ENCODE measurements at regions not wholly inside any gene's neighbourhood (a gene's known extent, or its start where the extent isn't known, plus 50 kb on each side); places are given as distances from the start of the nearest gene placed in this dataset.

DNA sequence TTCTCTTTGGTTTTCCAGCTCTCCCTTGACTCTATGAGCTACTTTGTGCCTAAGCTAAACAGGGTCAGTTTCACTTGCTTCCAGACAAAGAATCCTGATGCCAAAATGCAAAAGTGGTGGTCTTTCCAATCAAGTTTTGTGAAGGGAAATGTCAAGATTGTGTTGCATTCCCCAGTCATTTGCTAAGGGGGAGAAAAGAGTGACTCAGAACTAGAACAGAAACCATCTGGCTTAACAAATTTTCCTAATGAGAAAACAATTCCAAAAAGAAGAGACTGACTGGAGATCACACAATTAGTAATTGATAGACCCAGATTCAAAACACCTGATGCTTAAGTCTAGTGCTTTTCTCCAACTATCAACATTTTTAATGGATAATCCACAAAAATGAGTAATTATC, 235.1 kb upstream of the DIO2 start:
- DNase-seq = no peak

DNA sequence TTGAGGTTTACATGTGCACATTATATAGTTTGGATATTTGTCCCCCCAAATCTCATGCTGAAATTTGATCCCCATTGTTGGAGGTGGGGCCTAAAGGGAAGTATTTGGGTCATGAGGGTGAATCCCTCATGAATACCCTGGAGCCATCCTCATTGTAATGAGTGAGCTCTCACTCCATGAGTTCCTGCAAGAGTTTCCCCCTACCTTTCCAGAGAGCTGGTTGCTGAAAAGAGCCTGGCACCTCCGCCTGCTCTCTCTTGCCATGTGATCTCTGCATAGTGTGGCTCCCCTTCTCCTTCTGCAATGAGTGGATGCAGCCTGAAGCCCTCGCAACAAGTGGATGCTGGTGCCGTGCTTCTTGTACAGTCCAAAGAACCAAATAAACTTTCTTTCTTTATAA, 234.3 kb upstream of the DIO2 start:
- no peak for DNase-seq

GRCh38 chr14:80434574-80435321, 223.4 kb upstream of the DIO2 start:
- no peak for DNase-seq

DNA sequence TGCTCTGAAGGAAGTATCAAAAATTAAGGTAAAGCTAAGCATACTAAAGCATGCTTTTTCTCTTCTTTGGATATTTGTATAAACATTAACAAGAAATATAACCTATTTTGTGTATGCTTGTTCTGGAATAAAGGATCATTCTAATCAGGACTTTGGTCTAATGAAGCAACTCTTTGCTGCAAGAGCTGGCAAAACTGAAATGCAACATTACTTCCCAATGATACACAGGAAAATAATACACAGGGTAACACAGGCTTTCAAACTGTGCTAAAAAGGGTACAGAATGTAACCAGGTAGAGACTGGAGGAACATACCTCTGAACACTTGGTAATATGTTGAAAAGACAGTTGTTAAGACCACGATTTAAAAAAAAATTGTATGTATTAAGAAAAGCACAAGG, 222.5 kb upstream of the DIO2 start:
- DNase-seq = no peak

DNA sequence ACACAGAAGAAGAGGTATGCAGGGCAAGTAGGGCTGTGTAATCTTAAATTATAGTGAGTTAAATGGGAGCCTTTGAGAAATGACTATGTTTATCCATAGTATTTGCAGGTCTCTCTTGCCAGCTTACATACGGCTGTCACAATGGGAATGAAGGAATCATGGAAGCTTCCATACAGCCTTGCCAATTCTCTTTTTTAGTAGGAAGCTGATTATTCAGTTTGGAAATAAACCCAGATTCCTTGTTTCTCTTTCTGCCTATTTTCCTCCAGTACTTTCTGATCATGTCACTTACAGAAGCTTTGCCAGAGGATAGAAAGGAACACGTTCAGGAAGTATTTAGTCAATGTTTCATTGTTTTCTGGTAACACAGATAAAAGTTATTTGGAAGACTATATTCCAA, 217.4 kb upstream of the DIO2 start:
- no peak for DNase-seq

DNA sequence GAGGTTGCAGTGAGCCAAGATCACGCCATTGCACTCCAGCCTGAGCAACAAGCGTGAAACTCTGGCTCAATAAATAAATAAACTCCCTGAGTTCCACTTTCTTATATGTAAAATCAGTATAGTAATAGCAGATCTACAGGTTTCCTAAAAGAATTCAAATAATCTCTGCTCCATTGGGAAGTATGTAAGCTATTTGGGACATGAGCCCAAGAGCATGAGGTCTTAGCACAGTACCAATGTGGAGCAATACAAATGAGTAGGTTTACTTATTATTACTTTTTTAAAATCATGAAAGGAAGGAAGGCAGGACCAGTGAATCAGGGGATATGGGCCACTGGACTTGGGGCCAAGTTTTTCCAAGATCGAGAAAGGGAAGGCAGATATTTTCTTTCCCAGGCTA, 216.9 kb upstream of the DIO2 start:
- DNase-seq = no peak

GRCh38 chr14:80427101-80427500, 215.8 kb upstream of the DIO2 start:
- DNase-seq = peak; percentile 15

- no peak for DNase-seq
Observed at GRCh38 chr14:80426683-80427082, 215.4 kb upstream of the DIO2 start.

DNA sequence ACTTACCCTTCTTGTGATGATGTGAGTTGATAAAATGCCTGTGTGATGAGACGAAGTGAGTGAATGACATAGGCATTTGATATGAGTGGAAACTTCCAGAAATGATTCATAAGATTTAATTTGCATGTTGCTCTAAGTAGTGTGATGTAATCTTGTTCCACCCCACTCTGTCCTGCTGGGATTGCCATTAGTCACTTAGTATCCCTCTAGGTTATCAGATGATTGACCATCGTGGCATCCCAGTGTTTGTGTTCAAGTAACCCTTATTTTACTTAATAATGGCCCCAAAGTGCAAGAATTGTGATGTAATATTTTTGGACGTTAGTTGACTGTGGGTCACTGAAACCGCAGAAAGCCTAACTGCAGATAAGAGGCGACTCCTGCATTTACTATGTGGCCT, 214.4 kb upstream of the DIO2 start:
- no peak for DNase-seq

- peak; percentile 37 for DNase-seq
Observed at GRCh38 chr14:80419769-80420168, 208.5 kb upstream of the DIO2 start.

DNA sequence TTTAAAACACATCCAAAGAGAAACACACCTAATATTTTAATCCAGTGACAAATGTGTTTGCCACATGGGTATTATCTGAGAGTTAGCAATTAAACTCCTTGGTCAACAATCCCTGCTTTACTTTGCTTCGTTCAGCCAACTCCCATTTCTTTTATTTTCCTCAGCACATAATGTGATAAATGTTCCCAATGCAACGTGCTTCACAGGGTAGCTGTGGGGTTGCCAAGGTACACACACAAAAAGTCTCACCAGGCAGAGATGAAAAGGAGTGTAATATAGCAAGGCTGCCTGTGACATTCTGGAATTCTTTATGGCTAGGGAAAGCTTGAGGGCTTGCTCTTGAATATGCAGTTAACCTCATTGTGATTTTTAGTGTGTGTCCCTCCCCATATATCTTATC, 208.0 kb upstream of the DIO2 start:
- no peak for DNase-seq

DNA sequence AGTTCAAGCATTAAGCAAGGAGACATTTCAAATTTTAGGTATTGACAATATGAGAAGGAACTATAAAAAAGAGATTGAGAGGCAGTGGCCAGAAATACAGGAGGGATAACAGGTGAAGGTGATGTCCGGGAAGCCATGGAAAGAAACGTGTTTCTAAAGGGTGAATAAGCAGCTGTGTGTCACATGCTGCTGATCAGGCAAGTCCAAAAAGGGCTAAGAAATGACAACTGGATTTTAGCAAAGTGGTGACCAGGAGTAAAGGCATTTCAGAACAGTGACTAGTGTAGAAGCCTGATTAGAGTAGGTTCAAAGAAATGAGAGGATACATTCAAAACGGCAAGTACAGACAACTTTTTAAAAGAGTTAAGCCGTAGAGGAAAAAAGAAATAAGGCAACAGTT, 204.3 kb upstream of the DIO2 start:
- no peak for DNase-seq

DNA sequence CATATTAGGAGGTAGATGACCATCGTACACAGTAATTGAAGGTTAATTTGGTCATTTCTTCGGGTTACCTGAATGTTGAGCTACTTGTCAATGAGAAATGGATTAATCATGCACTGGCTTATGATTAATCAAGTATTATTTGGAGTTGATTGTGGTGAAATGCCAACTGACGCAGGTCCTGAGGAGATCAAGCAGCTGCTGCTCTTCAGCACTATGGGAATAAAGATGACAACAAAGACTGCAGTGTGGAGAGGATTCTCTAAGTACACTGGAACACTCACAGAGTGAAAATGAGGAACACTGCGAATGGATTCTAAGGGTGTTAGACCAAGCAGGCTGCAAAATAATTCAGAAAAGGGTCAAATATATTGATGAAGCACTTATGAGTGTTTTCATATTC, 202.8 kb upstream of the DIO2 start:
- DNase-seq = no peak

DNA sequence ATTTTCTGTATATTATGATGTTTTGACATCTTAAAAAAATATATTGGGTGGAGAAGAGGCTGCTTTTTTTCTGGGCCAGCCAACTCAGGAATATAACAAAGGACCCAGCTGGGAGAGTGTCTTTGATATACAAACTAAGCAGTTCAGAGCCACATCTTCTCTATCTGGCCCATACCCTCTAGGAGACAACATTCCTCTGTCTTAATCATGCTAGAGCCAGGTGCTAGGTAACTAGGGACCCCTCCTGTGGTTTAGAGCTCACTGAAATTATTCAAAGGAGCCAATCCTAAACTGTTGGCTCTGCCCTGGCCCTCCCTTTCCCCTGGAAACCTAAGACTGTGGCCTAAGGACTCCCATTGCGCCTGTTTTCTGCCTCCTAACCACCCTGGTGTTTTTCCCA, 193.1 kb upstream of the DIO2 start:
- no peak for DNase-seq

- no peak for DNase-seq
Observed at GRCh38 chr14:80403036-80403435, 191.7 kb upstream of the DIO2 start.

DNA sequence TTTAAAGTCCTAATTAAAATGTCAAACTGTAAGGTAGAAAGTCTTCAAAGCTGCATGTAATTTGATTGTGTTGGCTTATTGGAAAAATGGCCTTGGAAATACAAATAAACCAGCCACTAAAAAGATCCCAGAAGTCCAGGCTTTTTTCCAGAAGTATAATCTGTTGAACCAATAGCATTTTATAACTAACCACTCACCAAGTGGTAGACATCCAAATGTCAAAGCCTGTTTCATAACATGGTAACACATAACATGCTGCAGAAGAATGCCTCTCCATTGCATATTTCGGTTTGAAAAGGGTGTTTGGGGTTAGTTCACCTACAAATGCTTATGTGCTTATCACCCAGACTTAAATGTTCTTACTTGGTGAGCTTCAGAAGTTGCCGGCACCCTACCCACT, 183.7 kb upstream of the DIO2 start:
- DNase-seq = no peak

- no peak for DNase-seq
Observed at GRCh38 chr14:80393766-80394165, 182.5 kb upstream of the DIO2 start.

GRCh38 chr14:80390906-80391305, 179.6 kb upstream of the DIO2 start:
- DNase-seq = no peak

DNA sequence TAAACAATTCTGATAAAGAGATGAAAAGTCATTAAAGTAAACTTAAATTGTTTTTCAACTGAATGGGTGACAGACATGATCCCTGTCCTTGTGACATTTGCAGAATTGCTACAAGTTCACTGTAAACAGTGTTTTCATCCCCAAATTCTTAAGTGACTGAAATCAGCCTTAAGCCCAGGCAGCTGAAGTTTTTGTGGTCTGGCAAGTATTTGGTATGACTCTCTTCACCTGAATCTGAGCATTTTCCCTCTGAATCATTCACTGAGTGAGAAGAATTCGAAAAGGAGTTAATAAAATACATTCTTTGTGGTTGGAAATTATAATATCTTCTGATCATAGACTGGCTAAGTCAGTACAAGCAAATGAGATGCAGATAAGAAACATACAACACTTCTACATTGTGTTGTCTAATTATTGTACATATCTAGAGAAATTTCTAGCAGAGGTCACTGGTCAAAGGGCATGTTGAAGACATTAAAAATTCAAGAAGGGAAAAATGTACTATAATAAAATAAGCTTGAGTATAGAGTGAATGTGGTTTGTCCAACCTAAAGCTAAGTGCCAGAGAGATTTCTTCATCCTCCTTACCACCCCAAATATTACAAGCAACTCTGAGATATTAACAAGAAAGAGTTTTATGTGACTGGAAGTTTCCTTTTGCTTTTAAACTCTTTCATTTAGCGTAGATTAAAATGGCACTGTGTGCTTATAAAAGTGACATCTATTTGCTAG, 177.8 kb upstream of the DIO2 start:
- no peak for DNase-seq

- no peak for DNase-seq
Observed at GRCh38 chr14:80387563-80387981, 176.3 kb upstream of the DIO2 start.

DNA sequence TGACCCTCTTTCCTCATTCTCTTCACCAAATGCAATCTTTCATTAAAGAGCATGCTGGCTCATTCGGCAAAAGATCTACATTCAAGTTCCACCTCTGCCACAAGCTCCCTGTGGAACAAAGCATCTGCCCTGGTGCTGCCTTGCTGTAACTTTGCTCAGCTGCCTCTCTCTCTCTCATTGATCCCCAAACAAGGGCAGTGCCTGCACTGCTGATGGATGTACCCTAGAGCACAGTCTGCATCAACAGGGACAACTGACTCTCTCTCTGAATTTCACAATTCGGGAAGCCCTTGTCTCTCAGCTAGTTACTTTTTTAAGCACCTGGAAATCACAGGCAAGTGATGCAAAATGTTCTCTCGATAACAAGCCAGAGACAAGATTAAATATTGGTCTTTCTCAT, 174.0 kb upstream of the DIO2 start:
- DNase-seq = no peak

GRCh38 chr14:80383223-80383622, 171.9 kb upstream of the DIO2 start:
- DNase-seq = no peak

DNA sequence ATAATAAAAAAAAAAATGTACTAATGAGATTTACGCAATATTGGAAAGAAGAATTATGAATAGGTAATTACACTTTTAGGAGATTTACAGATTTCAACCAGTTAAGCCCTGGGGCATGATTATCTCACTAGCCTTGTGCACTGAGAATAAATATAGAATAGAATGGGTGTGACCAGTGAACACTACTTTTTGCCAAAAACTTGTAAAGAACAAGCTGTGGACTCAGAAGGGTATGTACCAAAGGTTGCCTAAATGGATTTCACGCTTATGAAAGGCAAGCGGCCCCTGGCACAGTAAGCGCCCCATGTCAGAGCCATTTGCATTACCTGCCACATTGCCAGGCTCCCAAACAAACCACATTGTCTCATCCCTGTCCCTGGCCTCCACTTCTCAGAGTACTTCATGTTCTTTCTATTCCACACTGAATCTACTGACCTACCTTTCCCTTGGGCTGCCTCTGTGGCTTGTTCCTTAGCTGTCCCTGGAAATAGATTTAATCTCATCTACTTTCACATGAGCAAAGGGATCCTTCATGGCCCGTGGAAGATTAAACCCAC, 170.6 kb upstream of the DIO2 start:
- no peak for DNase-seq

- no peak for DNase-seq
Observed at GRCh38 chr14:80379035-80379434, 167.7 kb upstream of the DIO2 start.

Measured in NCI-H2171 treated with DMSO at 0.1 percent for 48 hours (cell line).